GM19023 (cell line): ENCODE measurements at regions not wholly inside any gene's neighbourhood (a gene's known extent, or its start where the extent isn't known, plus 50 kb on each side); places are given as distances from the start of the nearest gene placed in this dataset.
"Not testable (repeated sequence)": the region's sequence is repeated elsewhere in the genome, so short reads cannot be mapped to it uniquely, and the experiment has no call there.

Experiments used
- ATAC-seq: cut with Tn5 transposase; IDR thresholded peaks from one replicate; pipeline ENCODE4 v1.9.1; 2021; ENCODE audit warnings: mild to moderate bottlenecking, moderate library complexity; ENCODE audit not compliant: unreplicated experiment

DNA sequence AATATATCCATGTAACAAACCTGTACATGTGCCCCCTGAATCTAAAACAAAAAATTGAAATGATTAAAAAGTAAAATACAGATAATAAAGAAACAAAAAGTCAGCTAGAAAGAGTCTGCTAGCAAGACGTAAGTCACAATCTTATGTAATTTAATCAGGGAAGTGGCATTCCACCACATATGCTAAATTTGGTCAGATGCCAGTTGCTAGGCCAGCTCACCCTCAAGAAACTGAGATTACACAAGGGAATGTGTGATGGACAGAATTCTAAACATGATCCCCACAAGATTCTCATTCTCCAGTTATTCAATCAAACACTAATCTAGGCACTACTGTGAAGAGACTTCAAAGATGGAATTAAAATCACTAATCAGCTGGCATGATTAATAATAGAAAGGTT lies 689.3 kb downstream of the CENPC start:
- ATAC-seq, result no peak

DNA sequence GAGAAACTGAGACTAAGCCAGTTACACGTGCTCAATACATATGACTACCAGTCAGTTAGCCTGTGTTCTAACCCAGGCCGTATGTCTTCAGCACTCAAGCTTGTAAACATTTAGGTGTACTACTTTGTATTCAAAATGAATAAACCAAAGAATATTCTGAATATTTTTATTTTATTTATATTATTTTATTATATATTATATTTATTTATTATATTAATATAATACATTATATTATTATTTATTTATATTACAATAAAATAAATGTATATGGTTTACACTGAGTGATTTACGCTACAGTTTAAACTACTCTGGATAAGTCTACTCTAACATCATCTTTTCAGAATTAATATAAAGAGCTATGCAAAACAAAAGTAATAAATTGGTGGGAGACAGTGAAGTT lies 691.5 kb downstream of the CENPC start:
- ATAC-seq, result no peak

DNA sequence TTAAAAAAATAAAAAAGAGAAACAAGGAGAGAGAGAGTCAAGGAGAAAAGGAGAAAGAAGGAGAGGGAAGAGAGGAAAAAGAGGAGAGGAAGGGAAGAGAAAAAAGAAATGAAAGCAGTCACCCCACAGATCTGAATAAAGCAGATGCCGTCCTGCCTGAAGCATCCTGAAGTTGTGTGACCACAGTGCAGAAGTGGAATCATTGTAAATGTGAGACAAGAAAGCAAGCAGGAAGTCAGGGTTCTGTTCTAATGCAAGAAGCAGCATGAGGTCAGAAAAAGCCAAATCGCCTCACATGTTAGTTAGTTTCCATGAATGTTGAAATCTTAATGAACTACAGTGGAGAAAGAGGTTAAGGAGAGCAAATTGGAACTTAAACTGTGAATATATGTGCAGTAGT lies 692.5 kb downstream of the CENPC start:
- no peak for ATAC-seq

DNA sequence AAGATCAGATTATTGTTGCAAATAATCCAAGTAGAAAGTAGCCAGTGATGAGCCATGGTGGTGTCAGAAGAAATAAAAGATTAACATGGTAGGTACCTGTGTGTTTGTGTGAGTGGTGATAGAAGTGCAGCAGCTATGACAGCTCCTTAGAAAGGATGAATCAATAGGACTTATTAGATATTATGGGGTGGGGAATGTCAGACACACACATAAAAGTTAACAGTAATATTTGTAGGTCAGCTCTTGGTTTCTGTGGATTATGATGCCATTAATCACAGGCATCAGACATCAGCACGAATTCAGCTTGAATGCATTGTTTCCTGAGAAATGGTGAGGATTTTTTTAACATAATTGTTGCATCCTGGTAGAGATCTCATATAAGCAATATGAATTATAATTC lies 695.7 kb downstream of the CENPC start:
- ATAC-seq, result no peak

DNA sequence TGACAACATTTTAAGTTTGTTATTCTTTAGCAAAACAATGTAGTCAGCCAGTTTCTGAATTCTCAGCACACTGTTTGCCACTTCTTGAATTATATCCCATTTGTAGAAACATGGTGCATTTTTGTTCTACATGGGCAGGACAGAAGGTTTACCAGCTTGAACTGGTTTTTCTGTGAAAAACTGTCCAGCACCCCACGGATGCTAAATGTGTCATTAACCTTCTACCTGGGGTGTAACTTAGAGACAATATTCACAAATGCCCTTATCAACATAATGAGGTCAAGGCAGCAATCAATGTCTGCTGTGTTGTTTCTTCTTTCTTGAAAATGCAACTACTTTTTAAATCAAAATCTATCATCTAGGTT lies 702.6 kb downstream of the CENPC start:
- ATAC-seq, result no peak

DNA sequence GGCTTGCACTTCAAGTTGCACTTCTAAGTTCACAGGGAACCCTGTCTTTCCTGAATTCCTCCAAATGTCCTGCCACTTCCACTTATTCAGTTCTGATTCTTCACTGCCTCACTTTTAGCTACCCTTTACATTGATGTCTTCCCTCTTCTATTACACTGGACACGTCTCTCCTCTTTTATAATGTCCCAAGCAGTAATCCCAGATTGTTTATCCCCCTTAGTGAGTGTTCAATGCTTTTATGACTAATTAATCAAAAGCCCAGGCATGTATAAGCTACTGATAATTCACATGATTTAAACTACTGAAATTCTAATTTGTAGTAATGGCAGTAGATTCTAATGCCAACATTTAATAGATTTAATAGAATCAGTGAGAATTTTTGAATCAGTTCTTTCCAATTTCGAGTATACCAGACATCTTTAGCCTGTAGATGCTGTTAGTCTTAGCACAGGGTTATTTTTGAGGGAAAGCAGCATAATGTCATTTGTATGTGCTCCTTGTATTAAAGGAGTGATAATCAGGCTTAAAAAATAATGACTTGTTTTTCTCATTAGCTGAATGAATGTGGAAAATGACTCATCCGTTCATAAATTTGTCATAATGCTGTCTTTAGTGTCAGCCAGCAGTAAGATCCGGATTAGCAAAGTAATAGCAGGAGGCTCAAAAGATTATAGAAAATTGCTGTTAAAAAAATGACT lies 703.1 kb downstream of the CENPC start:
- ATAC-seq, result no peak

DNA sequence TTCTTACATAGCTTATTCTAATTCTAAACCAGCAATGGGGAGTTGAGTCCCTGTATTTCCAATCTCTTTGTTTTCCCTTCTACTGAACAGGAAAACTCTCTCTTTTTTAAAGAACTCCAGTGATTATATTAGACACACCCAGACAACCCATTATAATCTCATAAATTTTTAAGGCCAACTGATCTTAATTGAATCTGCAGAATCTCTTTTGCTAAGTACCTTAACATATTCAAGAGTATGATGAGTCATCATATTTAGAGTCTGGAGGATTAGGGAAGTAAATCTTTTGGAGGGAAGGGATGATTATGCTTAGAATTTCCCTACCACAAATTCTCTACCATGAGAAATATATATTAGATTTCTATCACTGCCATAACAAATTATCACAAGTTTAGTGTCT lies 705.1 kb downstream of the CENPC start:
- ATAC-seq, result no peak

DNA sequence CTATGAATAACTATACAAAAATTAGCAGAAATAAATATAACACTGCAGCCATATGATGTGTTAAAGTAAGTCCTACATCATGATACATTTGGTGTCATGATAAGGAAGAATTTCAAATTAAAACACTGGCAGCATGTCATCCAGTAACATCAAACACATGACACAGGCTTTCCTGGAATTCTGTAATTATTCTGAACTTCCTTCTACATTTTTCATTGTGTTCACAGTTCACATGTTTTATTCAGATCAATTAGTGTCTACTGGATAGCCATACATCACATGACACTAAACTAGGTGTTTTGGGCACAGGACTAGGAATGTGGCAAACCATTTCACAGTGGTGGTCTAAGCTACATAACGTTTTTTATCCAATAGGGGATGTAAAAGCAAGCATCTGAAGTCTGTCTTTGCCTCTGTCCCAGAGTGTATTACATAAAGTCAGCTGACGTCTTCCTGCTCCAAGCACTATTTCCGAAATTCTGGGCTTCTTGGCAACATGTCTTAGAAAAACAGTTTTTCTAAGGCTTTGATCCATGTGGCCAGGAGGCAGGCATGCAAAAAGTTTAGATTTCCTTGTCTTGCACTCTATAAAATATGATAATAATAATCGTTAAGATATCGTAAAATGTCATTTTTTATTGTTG lies 707.9 kb downstream of the CENPC start:
- ATAC-seq, result no peak

DNA sequence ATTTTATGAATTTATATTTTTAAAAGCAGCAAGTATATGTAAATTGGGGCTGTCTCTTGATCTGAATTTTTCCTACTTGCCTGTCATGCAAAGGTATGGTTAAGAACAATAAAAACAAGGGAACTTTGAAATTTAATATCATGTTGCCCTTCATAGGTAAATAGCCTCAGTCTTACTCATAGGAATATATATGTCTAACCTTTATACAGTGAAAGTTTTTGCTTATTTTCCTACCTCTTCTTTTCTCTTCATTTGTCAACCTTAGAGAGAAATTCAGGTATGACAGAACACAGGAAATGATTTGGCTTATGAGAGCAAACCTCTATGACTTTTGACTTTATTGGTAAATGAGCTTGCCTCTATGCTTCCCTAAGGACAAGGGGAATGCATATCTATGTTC lies 716.0 kb downstream of the CENPC start:
- no peak for ATAC-seq

DNA sequence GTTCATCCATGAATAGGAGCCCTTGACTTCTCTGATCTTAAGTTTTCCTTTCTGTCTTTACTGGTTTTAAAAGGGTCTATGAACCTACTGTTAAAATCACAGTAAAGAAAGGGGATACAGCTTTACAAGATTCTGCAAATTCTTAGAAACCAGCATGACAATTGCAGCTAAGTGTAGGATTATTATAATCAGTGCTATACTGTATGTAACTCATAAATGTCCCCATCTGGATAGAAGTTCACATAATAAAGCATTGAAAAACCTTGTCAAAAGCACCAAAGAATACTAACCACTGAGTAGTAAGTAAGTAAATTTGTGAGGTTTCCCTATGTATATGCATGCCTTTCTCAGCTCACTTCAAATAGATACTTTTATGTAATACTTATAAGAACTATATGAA lies 724.6 kb downstream of the CENPC start:
- ATAC-seq, result no peak

DNA sequence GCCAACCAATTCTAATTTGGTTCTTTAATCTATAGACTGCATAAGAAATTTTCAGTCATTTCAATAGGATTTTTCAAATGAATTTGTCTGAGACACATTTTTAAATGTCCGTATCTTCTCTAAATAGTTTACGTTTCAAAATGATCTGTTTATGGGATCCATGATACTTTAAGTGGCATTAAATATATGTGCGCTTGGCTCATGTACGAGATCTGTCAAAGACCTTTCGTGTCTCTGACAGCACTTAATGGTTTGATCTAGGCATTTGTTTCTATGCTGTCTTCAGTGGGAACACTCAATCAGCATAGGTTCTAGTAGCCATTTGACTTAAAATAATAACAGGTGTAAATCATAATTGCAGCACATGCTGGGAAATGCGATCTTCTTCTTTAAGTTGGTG lies 731.0 kb downstream of the CENPC start:
- ATAC-seq, result no peak

DNA sequence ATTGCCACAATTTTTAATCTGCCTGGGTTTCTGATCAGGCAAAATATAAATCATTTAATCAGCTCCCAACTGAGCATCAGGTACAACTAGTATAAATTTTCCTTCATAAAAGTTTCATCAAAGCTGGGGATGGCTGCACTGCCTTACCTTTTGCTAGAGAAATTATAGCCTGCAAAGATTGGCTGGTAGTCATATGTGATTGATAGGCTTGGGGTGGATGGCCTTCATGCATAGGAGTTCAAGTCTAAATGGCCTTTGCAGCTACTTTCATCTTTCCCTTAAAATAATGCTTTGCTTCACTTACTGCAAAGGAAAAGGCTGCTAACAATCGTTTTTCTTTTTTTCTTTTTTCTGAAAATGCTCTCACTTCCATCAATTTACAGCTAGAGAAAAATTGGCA lies 739.7 kb downstream of the CENPC start:
- ATAC-seq, result no peak

DNA sequence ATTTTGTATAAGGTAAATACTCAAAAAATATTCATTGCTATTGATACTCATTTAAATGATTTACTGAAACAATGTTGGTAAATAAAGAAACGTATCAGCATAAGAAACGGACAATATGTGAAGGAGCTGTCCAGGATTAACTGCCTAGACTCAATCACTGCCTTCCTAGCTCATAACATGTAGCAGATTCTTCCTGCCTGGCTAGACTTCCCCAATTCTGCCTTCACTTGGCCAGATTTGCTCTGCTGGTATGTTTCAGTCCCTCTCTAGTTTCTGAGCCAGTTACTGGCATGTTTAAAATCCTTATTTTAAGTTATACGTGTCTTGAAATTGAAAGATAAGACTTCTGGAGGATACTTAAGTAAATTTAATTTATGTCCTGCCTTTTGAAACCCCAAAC lies 740.3 kb downstream of the CENPC start:
- ATAC-seq, result no peak

DNA sequence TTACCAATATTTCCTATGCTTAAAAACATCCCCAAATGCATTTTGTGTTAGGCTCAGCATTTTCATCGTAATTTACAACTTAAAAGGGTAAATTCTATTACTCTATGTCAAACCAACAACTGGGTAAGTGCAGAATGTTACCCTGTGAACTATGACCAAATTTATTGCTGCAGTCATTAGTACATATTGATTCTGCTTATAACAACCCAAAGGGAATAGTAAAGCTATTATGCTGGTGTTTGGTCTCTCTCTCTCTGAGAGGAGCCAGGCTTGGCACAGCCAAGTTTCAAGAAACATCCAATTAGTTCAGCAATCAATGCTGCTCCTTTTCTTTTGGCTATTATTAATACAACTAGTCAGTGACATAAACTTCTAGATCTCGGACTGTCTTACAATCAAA lies 747.7 kb downstream of the CENPC start:
- ATAC-seq, result no peak

DNA sequence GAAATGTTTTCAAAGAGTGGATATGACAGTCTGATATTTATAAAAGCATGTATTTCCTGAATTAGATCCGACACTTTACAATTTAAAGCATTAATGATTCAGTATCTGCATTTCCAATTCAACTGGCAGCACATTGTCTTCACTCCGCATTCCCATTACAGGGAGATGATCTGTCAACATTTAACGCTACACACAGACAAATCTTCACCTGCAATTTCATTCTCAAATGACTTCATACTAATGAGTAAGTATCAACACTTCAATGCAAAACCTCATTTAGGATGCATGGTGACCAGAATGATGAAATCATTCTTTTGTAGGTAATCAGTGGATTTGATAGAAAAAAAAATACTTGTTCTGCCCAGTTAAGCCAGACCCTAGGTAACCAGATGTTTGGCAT lies 749.6 kb downstream of the CENPC start:
- no peak for ATAC-seq

DNA sequence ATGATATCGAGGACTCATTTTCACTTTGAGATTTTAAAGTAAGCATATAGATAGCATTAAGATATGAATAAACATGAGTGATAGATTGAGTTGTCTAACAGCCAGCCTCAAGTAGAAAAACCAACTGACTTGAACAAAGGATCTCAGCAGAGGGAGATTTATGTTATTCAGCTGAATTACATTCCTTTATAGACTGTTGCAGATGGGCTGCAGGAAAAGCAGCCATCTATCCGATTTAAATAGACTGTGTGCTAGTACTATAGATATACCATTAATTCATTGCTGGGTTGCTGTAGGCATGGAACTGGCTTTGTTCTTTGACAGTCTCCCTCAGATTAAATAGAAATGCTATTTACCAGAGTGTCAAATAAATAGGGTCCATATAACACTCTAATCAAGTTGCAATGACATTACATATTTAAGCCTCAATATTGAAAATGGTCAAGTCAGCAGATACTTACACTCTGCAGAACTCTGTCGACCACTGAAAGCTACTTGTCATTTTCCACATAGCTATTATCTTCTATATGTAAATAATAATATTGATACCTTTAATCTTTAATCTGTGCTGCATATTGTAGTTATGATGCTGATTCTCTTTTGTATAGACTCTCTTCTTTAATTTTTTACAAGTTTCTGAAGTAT lies 750.8 kb downstream of the CENPC start:
- ATAC-seq, result no peak

DNA sequence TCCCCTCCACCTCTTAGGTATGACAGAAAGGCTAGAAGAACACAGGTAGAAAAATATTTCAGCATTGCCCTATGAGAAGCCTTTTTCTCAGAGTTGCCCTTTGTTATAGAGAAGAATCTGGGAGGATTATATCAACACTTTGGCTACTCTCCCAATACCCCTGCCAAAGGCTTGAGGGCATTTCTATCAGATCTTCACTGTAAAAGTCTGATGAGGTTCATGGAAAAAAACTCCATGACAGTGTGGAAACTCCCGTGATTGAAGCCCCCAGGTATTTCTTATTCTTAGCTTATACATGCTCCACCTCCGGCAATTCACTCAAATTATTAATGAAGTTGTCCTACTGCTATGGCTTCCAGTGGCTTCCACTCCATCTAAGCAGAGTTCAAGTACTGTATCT lies 753.6 kb downstream of the CENPC start:
- ATAC-seq, result no peak

DNA sequence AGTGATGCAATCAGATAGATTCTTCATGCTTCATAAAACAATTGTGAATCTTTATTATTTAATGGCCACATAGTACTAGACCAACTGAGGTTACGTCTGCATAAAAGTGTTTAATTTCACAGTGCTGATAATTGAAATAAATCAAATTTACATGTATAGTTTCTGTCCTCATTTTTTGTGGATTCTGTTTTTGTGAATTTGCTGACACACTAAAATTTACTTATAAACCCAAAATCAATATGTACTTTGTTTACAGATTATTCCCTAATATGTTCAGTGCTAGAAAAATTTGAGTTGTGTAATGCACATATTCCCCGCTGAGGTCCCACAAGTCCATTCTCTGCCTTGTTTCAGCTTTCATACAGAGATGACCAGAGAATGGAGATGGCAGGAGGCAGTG lies 759.8 kb downstream of the CENPC start:
- no peak for ATAC-seq

DNA sequence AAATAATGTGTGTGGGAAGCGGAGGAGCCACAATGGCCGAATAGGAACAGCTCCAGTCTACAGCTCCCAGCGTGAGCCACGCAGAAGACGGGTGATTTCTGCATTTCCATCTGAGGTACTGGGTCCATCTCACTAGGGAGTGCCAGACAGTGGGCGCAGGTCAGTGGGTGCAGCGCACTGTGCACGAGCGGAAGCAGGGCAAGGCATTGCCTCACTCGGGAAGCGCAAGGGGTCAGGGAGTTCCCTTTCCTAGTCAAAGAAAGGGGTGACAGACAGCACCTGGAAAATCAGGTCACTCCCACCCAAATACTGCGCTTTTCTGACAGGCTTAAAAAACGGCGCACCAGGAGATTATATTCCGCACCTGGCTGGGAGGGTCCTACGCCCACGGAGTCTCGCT lies 762.6 kb downstream of the CENPC start:
- ATAC-seq, result not testable (repeated sequence)

DNA sequence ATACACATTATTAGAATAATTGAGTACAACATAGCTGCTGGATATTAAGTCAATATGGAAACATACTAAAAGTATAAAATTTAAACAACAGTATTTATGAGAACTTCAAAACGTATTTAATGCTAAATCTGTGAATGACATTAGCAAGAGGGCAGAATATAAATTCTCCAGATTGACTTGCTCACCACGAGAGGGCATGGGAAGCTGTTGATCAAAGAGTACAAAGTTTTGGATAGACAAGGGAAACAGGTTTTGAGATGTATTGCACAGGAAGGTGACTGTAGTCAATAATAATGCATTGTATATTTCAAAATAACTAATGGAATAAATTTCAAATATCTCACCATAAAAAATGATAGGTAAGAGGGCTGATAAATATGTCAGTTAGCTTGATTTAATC lies 768.2 kb downstream of the CENPC start:
- ATAC-seq, result no peak

DNA sequence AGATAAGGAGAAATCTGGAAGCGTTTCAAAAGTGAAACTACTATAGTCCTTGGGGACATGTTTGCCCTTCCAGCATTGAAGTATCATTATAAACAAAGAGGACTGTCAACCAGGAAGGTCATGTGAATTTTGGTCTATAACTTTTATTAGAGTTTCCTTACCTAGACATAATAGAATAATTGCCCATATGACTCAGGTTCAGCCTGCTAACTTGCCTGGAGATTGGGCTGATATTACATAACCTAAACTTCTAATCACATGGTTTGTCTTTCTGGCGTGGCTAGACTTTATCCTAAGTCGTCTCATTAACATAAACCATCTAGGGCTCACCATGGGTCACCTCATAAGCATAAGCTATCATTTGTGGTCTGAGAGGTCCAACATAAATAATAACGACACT lies 775.9 kb downstream of the CENPC start:
- ATAC-seq, result no peak

DNA sequence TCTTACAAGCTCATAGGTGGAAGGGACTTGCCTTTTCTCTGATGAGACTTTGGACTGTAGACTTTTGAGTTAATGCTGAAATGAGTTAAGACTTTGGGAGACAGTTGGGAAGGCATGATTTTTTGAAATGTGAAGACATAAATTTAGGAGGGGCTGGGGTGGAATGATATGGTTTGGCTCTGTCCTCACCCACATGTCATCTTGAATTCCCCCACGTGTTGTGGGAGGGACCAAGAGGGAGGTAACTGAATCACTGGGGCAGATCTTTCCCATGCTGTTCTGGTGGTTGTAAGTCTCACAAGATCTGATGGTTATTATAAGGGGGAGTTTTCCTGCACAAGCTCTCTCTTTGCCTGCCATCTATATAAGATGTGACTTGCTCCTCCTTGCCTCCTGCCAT lies 777.9 kb downstream of the CENPC start:
- no peak for ATAC-seq

DNA sequence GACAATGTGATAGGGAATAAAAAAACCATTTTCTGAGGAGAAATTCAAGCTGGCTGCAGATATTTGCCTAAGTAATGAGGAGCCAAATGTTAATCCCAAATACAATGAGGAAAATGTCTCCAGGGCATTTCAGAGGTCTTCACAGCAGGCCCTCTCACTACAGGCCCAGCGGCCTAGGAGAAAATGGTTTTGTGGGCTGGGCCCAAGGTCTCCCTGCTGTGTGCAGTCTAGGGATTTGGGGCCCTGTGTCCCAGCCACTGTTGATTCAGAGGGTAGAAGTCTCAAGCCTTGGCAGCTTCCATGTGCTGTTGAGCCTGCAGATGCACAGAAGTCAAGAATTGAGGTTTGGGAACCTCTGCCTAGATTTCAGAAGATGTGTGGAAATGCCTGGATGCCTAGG lies 778.7 kb downstream of the CENPC start:
- ATAC-seq, result no peak
